ENCODE measurements at regions not wholly inside any gene's neighbourhood (a gene's known extent, or its start where the extent isn't known, plus 50 kb on each side); places are given as distances from the start of the nearest gene placed in this dataset.

- TF ChIP-seq EP300 (IDR thresholded peaks at IDR 0.05; ENCODE audit: low read depth) (no peak), CTCF (IDR thresholded peaks at IDR 0.05) (no peak), POLR2A (IDR thresholded peaks at IDR 0.05) (no peak)
Observed at GRCh38 chr4:173936861-173937260, 346.6 kb downstream of the FBXO8 start.

Measured in transverse colon (tissue), 3 donors.